H9 (cell line): ENCODE measurements at regions not wholly inside any gene's neighbourhood (a gene's known extent, or its start where the extent isn't known, plus 50 kb on each side); places are given as distances from the start of the nearest gene placed in this dataset.

ENCODE experiments used
- DNase-seq: peaks from one replicate; pipeline ENCODE4 v3.0.0-alpha.2; 2017
- H2AFZ ChIP-seq: one replicate; pipeline ENCODE4 v1.6.1; 2013; ENCODE audit warnings: mild to moderate bottlenecking, low read length, control low read depth, moderate library complexity
- H2AK5ac ChIP-seq: 2 replicates; pipeline ENCODE4 v1.6.1; 2013; ENCODE audit warnings: low read length, control low read depth, mixed read lengths; ENCODE audit not compliant: insufficient read length
- H2BK120ac ChIP-seq: one replicate; pipeline ENCODE4 v1.6.1; 2013; ENCODE audit warnings: low read depth, mild to moderate bottlenecking, low read length, control low read depth, inconsistent platforms; ENCODE audit not compliant: poor library complexity, severe bottlenecking
- H2BK12ac ChIP-seq: 2 replicates; pipeline ENCODE4 v1.6.1; 2013; ENCODE audit warnings: low read length, control low read depth, mixed read lengths, low read depth; ENCODE audit not compliant: insufficient read length
- H2BK15ac ChIP-seq: 2 replicates; pipeline ENCODE4 v1.6.1; 2013; ENCODE audit warnings: low read depth, low read length, control low read depth
- H2BK20ac ChIP-seq: one replicate; pipeline ENCODE4 v1.6.1; 2013; ENCODE audit warnings: low read depth, mild to moderate bottlenecking, low read length, control low read depth, inconsistent platforms; ENCODE audit not compliant: poor library complexity, severe bottlenecking
- H2BK5ac ChIP-seq: 2 replicates; pipeline ENCODE4 v1.6.1; 2013; ENCODE audit warnings: low read length, control low read depth, mixed read lengths; ENCODE audit not compliant: insufficient read length
- H3K14ac ChIP-seq: 2 replicates; pipeline ENCODE4 v1.6.1; 2013; ENCODE audit warnings: low read length, control low read depth; ENCODE audit not compliant: insufficient read depth
- H3K18ac ChIP-seq: 2 replicates; pipeline ENCODE4 v1.6.1; 2013; ENCODE audit warnings: low read depth, mild to moderate bottlenecking, mixed read lengths, low read length, control low read depth; ENCODE audit not compliant: insufficient read length
- H3K23ac ChIP-seq: 2 replicates; pipeline ENCODE4 v1.6.1; 2013; ENCODE audit warnings: low read length, control low read depth, mixed read lengths, low read depth; ENCODE audit not compliant: insufficient read length
- H3K23me2 ChIP-seq: 2 replicates; pipeline ENCODE4 v1.6.1; 2013; ENCODE audit warnings: low read depth, mild to moderate bottlenecking, mixed read lengths, low read length, control low read depth; ENCODE audit not compliant: insufficient read length, poor library complexity, severe bottlenecking
- H3K27ac ChIP-seq: 2 replicates; pipeline ENCODE4 v1.5.1; 2013; ENCODE audit warnings: low read length, control low read depth, mixed read lengths, low read depth; ENCODE audit not compliant: insufficient read length
- H3K27me3 ChIP-seq: 2 replicates; pipeline ENCODE4 v1.6.1; 2013; ENCODE audit warnings: low read length, control low read depth, inconsistent platforms; ENCODE audit not compliant: insufficient read depth
- H3K4ac ChIP-seq: 2 replicates; pipeline ENCODE4 v1.6.1; 2013; ENCODE audit warnings: low read depth, mild to moderate bottlenecking, control low read depth, inconsistent platforms, low read length, moderate library complexity
- H3K4me1 ChIP-seq: 2 replicates; pipeline ENCODE4 v1.6.1; 2013; ENCODE audit warnings: low read length, control low read depth, inconsistent platforms; ENCODE audit not compliant: insufficient read depth
- H3K4me2 ChIP-seq: 2 replicates; pipeline ENCODE4 v1.6.1; 2013; ENCODE audit warnings: low read length, control low read depth, mixed read lengths; ENCODE audit not compliant: insufficient read length, insufficient read depth
- H3K56ac ChIP-seq: 2 replicates; pipeline ENCODE4 v1.6.1; 2013; ENCODE audit warnings: low read depth, mild to moderate bottlenecking, mixed read lengths, low read length, control low read depth; ENCODE audit not compliant: insufficient read length
- H3K79me1 ChIP-seq: 2 replicates; pipeline ENCODE4 v1.6.1; 2013; ENCODE audit warnings: low read depth, mild to moderate bottlenecking, moderate library complexity, low read length, control low read depth, inconsistent platforms; ENCODE audit not compliant: insufficient read depth, poor library complexity, severe bottlenecking
- H3K79me2 ChIP-seq: 2 replicates; pipeline ENCODE4 v1.6.1; 2013; ENCODE audit warnings: low read length, control low read depth, inconsistent platforms; ENCODE audit not compliant: insufficient read depth
- H3K9ac ChIP-seq: 2 replicates; pipeline ENCODE4 v1.6.1; 2013; ENCODE audit warnings: low read length, control low read depth, mixed read lengths; ENCODE audit not compliant: insufficient read length; ENCODE audit errors: extremely low read depth
- H3K9me3 ChIP-seq: one replicate; pipeline ENCODE4 v1.6.1; 2013; ENCODE audit warnings: low read depth, low read length, inconsistent platforms; ENCODE audit not compliant: control insufficient read depth
- H3T11ph ChIP-seq: one replicate; pipeline ENCODE4 v1.6.1; 2013; ENCODE audit warnings: mild to moderate bottlenecking, low read length, control low read depth, inconsistent platforms
- H4K20me1 ChIP-seq: one replicate; pipeline ENCODE4 v1.6.1; 2013; ENCODE audit not compliant: control insufficient read depth, insufficient read length, insufficient read depth
- H4K5ac ChIP-seq: 2 replicates; pipeline ENCODE4 v1.6.1; 2013; ENCODE audit warnings: low read depth, mild to moderate bottlenecking, mixed read lengths, low read length, control low read depth; ENCODE audit not compliant: insufficient read length
- H4K8ac ChIP-seq: replicated peaks from 2 replicates; pipeline ENCODE4 v1.6.1; 2013; ENCODE audit warnings: low read length, control low read depth, mixed read lengths, low read depth; ENCODE audit not compliant: insufficient read length
- H4K91ac ChIP-seq: 2 replicates; pipeline ENCODE4 v1.6.1; 2013; ENCODE audit warnings: low read depth, mild to moderate bottlenecking, moderate library complexity, mixed read lengths, low read length, control low read depth; ENCODE audit not compliant: insufficient read length
- H3K27ac Mint-ChIP-seq, 3 experiments: 2 replicates in 2 of 3; 3 replicates in 1 of 3; pipeline ENCODE4 v1.8.0; 2020 to 2021; ENCODE audit warnings: mixed read lengths in 3 of 3, mild to moderate bottlenecking in 1 of 3, moderate library complexity in 1 of 3
- H3K27me3 Mint-ChIP-seq: 2 replicates; pipeline ENCODE4 v1.8.0; 2021; ENCODE audit warnings: low read depth, mild to moderate bottlenecking, moderate library complexity, mixed read lengths
- H3K36me3 Mint-ChIP-seq, 3 experiments: 2 replicates in 2 of 3; 3 replicates in 1 of 3; pipeline ENCODE4 v1.8.0; 2020 to 2021; ENCODE audit warnings: low read depth in 3 of 3, mixed read lengths in 3 of 3; ENCODE audit not compliant: insufficient read depth in 1 of 3
- H3K4me1 Mint-ChIP-seq, 2 experiments: 2 replicates each; pipeline ENCODE4 v1.8.0; 2020; ENCODE audit warnings: mixed read lengths in 2 of 2
- H3K4me3 Mint-ChIP-seq, 2 experiments: 2 replicates in 1 of 2; 3 replicates in 1 of 2; pipeline ENCODE4 v1.8.0; 2020 to 2021; ENCODE audit warnings: mild to moderate bottlenecking in 2 of 2, mixed read lengths in 2 of 2, moderate library complexity in 1 of 2
- H3K9me3 Mint-ChIP-seq, 2 experiments: 2 replicates in 1 of 2; 3 replicates in 1 of 2; pipeline ENCODE4 v1.8.0; 2020; ENCODE audit warnings: mild to moderate bottlenecking in 2 of 2, mixed read lengths in 2 of 2, moderate library complexity in 1 of 2
- WGBS: extraction: QIAGEN DNeasy Blood & Tissue Kit; methylation state at CpG from one replicate; pipeline ENCODE4 v1.1.7; 2013; ENCODE audit warnings: missing lambda C conversion rate, low lambda C conversion rate, mixed read lengths; ENCODE audit not compliant: insufficient read length; ENCODE audit errors: extremely low coverage; 5-methylcytosine and 5-hydroxymethylcytosine counted together
- TF ChIP-seq, protein P1 (sequence below): fragments of 200-600 bp; sonication (generic); conservative IDR thresholded peaks from 3 replicates; pipeline ENCODE4 v1.8.0; 2021; ENCODE audit warnings: antibody characterized with exemption, mild to moderate bottlenecking

DNA sequence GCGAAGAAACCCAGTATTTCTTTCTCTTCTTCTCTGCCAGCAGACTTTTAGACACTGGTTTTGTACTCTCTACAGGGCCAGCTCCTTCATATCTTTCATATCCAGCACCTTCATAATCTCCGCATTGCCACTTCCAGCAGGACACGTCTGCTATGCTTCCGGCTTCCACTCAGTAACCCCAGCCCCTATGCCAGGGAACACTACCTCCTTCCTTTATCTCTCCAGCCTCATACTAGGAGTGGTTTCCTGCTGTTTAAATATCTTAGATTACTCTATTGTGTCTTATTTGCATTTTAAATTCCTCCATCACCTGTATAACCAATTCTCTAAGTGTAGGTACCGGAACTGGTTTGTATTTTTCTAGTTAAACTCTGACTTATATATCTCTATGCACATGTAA lies 667.8 kb upstream of the ID4 start:
- H3K23me2 ChIP-seq, result no peaks in the 10 kb centered on the region
- H3K36me3 Mint-ChIP-seq, result no peaks in the 10 kb centered on the region
- H3K79me1 ChIP-seq, result no peaks in the 10 kb centered on the region
- H3T11ph ChIP-seq, result no peak overlapping the region
- no peak overlapping the region for H2BK120ac ChIP-seq
- no peaks in the 10 kb centered on the region for H3K9me3 ChIP-seq
- no peak overlapping the region for H4K8ac ChIP-seq
- no peak overlapping the region for H3K14ac ChIP-seq
- no peak overlapping the region for H4K5ac ChIP-seq
- no peaks in the 10 kb centered on the region for H3K27me3 Mint-ChIP-seq
- no peak overlapping the region for H2BK15ac ChIP-seq
- H3K9ac ChIP-seq, result no peak overlapping the region
- H3K56ac ChIP-seq, result no peak overlapping the region
- H4K20me1 ChIP-seq, result no peaks in the 10 kb centered on the region
- TF ChIP-seq, protein P1, sequence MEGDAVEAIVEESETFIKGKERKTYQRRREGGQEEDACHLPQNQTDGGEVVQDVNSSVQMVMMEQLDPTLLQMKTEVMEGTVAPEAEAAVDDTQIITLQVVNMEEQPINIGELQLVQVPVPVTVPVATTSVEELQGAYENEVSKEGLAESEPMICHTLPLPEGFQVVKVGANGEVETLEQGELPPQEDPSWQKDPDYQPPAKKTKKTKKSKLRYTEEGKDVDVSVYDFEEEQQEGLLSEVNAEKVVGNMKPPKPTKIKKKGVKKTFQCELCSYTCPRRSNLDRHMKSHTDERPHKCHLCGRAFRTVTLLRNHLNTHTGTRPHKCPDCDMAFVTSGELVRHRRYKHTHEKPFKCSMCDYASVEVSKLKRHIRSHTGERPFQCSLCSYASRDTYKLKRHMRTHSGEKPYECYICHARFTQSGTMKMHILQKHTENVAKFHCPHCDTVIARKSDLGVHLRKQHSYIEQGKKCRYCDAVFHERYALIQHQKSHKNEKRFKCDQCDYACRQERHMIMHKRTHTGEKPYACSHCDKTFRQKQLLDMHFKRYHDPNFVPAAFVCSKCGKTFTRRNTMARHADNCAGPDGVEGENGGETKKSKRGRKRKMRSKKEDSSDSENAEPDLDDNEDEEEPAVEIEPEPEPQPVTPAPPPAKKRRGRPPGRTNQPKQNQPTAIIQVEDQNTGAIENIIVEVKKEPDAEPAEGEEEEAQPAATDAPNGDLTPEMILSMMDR, result no peak
- no peak overlapping the region for H3K23ac ChIP-seq
- peaks cover 0 to 3% of the 10 kb centered on the region in 2 experiments; a peak in 2 of 4 replicates for H3K4me1 Mint-ChIP-seq
- no peaks in the 10 kb centered on the region for H3K4me1 ChIP-seq
- no peak overlapping the region for H2AFZ ChIP-seq
- no peak overlapping the region; a peak in 1 of 7 replicates for H3K27ac Mint-ChIP-seq
- no peaks in the 10 kb centered on the region for H3K9me3 Mint-ChIP-seq
- H3K4me3 Mint-ChIP-seq, result no peak overlapping the region
- H3K18ac ChIP-seq, result no peak overlapping the region
- no peak overlapping the region for H4K91ac ChIP-seq
- WGBS, result no CpG with 5 or more reads among the region's 5 CpGs
- no peak overlapping the region for H2BK20ac ChIP-seq
- H2BK12ac ChIP-seq, result no peak overlapping the region
- H3K27me3 ChIP-seq, result no peaks in the 10 kb centered on the region
- no peak overlapping the region for H2AK5ac ChIP-seq
- H3K4ac ChIP-seq, result no peak overlapping the region
- no peaks in the 10 kb centered on the region for H3K79me2 ChIP-seq
- H2BK5ac ChIP-seq, result no peak overlapping the region
- no peak for DNase-seq
- H3K27ac ChIP-seq, result no peak overlapping the region
- H3K4me2 ChIP-seq, result no peak overlapping the region
